SW 1271 (cell line): ENCODE measurements at regions not wholly inside any gene's neighbourhood (a gene's known extent, or its start where the extent isn't known, plus 50 kb on each side); places are given as distances from the start of the nearest gene placed in this dataset.

ENCODE experiments used
- DNase-seq, 2 experiments: peaks; one replicate each; lab custom pipeline; 2025; lab: John Stamatoyannopoulos, UW

DNA sequence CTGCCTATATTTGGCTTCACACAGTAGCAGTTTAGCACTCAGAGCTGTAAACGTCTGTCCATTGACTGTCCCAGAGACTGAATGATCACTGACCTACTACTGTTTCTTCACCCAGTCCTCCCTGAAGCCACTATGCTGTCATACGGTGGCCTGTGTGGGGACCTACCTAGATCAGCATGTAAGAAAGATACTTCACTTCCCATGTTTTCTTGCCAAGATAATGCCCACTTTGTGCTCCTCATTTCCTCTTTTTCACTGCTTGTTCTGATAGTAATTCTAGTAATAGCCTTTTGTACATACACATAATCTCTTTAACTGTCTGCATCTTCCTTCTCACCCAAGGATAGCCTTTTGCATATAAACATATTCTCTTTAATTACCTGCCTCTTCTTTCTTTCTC is 109.9 kb upstream of the TIAM2 start:
- no peak for DNase-seq

DNA sequence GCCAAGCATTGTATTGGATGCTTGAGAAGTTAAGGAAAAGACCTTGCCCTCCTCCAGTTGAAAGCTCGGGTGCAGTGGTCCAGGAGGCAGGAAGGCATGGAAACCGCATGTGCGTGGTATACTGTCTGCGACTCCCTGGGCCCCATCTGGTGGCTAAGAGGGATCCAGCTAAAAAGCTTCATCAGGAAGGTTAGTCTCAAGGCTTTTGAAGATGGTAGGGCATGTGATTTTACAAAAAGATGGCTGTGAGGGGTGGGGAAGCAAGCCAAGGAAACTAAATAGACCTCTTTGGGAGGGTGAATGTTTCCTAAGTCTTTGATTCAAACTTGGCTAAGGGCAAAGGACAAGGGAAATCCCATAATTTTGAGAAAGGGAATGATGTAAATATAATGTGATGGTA is 109.1 kb upstream of the TIAM2 start:
- no peak for DNase-seq

DNA sequence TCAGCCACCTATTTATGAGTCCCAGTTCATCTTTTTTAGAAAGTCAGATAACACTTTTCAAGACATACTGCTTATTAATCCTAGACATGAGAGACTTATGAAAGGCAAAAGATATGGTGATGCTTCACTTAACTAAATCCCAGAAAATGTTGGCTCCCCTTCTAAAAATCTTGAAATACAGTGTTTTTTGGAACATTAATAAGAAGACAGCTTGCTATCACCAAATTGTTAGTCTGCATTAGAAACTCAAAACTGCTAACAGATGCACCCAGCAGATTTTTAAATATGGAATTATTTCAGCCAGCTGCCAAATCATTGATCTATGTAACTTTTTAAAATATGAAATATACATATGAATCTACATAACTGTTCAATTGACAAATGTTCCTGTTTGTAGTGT is 108.6 kb upstream of the TIAM2 start:
- no peak for DNase-seq

DNA sequence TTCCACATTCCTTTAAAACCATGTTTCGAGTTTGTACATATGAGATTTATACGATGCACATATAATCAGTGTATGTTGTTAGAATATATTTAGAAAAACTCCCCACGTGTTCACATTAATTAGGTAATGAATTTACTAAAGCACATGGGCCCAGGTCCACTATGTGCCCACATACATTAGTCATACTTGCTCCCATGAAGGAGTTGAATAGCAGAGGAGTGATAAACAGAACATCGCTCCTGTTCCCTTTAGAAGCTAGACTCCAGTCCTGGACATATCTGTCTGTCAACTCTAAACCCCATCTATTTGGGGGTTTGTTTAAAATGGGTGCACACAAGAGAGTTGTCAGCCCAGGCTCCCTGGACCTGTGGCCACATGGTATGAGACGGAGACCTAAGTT is 108.1 kb upstream of the TIAM2 start:
- no peak for DNase-seq

DNA sequence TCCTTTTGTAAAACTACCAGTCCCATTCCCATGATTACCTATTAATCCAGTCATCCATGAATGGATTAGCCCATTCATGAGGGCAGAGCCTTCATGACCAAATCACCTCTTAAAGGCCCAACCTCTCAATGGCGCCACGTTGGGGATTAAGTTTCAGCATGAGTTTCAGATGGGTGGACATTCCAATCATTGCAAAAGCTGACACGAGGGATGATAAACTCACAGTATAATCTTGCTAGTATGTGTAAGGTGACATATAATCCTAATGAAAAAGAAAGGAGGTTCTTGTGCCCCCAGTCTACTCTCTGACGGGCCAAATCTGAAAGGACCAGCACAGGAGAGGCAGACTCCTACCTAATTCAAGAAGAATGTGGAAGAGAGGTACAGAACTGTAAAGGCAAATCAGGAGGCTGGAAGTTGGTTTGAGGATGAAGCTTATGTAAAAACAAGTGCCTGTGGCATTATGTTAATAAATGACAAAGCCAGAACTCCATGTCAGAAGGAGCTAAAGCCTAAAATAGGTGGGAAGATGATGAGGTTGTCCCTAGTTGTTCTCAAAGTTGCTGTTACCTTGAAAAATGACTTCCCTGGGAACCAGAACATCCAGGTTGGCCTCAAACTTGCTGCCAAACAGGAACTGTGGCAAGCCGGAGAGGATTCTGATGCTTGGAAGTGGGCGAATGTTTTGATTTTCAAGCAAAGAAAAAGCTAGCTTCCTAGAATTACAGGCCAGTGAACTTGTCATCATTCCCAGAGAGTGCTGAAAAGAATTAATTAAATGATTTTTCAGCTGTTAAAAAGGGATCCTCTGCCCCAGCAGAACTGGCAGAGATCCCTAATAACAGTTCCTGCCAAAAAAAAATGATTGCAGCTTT is 106.5 kb upstream of the TIAM2 start:
- DNase-seq, result no peak

DNA sequence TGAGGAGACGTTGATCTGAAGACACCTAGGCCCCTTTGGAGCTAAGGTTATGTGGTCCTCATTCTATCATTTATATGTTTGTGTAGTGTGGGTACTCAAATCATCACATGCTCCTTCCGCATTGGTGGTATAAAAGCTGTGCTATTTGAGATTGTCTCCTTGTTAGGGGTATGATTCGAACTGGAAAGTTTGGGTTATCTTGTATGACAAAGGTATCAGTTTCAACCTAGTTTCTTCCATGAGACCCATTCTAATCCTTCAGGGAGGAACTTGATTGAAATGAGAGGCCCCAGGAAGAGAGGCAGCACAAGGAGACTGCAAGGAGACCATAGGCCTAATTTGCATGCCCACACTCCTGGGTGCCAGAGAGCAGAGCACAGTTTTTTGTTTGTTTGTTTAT is 104.2 kb upstream of the TIAM2 start:
- DNase-seq, result no peak

DNA sequence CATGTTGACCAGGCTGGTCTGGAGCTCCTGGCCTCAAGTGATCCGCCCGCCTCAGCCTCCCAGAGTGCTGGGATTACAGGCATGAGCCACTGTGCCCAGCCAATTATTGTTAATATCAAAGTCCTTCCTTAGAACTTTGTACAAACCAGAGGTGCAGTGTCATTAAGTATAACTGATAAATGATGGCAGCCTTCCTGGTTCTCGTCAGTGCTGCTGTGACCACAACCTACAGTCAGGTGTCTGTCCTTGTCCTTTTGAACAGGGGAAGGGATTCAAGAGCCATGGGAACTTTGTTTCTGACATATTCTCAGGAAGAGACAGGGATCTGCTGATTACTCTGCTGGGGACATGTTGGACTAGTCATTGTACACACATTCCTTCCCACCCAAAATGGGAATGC is 103.2 kb upstream of the TIAM2 start:
- DNase-seq, result no peak

DNA sequence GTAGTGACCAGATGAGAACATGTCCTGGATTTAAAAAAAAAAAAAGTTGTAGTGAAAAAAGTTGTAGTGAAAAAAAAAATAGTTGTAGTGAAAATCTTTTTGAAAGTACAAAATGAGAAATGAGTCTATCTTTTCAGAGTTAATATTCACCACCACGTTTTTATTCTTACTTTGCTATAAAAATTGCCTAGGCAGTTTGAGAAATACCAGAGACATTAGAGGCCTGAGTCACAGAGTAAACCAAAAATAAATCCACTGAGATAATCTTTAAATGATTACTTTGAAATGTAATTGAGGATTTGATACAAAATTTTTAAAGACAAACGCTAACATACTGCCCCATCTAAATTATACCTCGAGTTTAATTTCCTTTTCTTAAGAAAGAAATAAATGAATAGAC is 101.2 kb upstream of the TIAM2 start:
- DNase-seq, result no peak

DNA sequence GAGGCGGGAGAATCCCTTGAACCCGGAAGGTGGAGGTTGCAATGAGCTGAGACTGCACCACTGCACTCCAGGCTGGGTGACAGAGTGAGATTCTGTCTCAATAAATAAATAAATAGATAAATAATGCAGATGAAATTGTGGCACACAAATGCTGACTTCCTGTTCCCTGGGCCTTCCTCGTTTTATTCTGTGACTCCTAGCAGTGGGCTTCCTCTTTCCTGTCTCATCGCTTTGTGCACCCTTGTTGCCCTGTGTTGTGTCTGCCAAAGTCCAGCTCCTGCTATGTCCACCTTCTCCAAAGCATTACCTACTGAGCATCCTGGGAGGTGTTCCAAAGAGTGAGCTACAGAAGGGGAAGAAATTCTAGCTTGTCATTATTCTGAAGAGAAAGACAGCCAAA is 100.2 kb upstream of the TIAM2 start:
- DNase-seq, result no peak

DNA sequence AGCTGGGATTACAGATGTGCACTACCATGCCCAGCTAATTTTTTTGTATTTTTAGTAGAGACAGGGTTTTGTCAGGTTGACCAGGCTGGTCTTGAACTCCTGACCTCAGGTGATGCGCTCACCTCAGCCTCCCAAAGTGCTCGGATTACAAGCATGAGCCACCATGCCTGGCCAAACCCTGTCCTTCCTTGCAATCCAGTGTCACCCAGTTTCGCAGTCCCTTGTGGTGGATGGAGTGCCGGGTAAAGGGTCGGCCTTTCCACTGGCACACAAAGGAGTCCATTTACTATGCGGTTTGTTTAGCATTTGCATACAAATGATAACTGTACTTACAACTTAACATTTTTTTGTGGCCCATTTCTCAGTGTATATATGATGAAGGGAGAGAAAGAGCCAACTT is 99.3 kb upstream of the TIAM2 start:
- no peak for DNase-seq

DNA sequence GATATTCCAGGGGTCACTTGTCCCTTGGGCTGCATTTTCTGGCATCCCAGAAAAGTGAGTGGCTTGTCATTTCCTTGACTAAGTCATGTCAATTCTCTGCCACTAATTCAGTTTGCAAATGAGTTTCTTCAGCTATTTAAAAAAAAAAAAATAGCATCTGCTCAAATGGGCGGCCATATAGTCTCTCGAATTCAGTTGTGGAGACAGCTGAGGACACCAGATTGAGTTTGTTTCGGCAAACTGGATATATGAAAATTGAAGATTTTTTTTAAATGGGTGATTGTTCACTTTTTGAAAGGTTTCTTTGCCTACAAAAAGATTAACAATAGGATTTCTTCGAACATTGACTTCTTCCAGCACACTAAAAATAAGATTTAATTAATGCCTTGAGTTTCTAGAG is 96.3 kb upstream of the TIAM2 start:
- no peak for DNase-seq

DNA sequence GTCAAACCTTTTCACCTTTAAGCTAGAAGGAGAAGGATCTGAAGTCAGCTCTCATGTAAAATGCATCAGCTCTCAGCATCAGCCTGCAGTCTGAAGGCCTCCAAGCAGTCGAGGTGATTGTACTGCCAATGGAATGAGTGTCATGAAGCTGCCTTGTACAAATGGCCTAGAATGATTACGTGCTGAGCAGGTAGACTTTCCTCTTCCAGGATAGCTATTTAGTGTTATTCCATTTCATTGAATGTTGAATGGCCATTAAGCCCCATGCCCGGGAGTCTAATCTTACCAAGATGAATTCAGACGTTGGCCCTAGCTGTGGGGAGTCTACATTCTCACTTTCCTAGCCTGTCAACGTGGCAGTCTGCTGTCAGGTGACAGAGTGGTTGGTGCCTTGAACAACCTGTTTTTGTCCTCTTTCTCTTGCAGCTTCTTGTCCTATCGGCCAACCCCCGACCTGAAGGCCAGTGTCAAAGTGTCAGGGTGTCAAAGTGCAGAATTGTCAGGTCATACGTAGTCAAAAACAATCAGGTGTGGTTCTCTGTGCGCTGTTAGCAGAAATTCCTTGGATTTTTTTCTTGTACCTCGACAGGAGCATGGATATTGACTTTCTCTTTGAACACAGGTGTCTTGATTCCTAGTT is 95.2 kb upstream of the TIAM2 start:
- no peak for DNase-seq

DNA sequence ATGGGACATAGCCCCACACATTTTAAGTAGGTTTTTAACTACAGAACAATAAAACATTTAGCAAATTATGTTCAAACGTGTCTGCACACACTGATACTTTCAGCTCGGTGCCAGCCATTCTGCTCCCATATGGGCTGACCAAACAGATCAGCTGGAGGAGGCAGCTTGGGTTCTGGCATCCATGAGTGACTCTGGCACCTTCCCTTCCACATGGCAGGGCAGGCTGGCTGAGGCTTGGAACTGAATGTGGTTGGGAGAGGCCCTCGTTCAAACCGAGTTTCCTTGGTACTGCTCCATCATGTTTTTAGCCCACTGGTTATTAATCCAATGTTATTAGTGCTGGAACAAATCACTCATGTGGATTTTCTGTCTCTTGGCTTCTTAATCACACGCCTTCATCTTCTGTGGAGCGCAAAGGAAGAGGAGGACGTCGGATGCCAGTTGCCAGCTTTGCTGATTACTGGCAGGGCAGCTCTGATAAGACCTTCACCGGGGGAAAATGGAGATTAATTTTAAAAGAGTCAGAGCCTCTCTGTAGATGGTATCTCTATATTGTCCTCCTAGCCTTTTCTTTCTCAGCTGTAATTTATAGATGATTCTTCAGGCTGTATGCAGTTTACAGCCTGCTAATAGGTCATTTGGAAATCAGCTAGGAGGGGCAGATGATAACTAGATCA is 93.1 kb upstream of the TIAM2 start:
- DNase-seq, result no peak

DNA sequence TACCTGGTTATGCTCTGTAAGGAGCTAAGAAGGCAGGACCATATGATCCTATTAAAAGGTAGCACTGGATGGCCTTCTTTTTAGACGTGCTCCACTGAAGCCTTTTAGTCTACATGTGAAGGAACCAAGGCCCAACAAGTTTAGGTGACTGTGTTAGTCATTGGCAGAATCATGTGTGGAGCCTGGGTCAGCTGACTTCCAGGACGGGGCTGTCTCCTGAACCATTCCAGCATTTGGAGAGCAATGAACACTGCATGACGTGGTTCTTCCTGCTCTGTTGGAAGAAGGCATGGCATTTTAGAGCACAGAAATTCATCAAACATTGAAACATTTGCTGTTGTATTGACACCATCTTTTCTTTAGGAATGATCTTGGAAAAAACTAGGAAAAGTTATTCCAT is 87.8 kb upstream of the TIAM2 start:
- no peak for DNase-seq

DNA sequence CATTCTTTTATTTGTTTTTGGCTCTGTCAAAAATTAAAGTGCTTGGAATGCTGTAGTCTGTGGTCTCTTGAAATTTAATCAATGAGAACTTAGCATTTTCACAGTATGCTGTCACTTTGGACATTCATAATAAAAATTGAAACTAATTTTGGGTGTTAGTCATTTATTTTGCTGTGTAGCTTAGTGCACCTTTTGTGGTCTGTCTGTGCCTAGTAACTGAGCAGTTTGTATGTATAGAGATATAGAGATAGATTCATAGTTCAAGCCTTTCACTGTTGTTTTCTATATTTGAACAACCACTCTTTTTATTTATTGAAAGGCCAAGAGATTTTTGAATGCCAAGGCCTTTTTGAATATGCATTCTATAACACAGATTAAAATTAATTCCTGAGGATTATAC is 86.4 kb upstream of the TIAM2 start:
- DNase-seq, result no peak

DNA sequence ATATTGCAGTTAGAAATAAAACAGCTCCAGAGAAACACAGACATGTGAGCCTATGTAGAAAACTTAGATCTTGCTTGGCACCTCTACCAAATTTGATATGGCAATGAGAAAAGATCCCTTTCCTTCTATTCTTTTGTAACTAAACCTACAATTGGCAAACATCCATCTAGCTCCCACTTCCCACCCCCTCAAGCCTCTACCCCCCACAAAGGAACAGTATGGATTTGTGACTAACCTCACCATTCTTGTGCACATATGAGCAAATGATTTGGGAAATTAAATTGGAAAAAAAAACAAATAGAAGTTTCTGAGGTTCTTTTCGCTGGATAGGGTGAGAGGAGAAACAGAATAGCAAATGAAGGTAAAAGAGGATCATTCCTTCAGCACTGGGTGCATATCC is 85.8 kb upstream of the TIAM2 start:
- no peak for DNase-seq

DNA sequence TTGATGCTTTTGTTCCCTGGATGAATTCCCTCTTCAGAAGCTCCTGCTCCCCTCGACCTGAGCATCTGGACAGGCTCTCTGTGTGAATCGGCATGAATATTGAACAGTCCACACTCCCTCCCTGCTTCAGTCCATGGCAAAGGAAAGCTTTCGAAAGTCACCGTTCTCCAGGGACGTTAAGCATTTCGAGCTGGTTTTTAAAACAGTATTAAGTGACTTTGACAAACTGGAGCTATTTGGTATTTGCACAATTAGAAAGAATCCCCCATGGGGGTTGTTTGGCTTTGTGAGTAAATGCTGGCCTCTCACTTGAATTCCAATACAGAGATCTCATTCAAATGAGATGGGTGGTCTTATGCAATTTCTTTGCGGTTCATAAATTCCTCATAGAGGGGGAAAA is 85.3 kb upstream of the TIAM2 start:
- no peak for DNase-seq

DNA sequence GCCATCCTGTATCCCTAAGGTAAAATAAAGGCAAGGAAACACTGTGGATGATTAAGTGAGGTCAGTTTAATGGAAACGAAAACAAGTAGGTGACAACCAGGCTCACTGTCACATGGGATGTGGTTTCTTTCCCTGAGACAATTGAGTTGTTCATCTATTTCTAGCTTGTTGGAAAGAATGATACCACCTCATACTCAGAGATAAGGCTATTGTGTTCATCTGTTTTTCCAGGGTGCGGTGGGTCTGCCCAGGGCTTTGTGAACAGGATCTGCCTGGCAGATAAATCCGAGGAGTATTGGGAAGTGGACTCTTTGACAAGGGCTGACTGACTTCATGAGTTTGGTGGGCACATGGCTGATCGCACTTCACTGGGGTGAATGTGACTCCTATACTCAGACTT is 80.8 kb upstream of the TIAM2 start:
- no peak for DNase-seq

DNA sequence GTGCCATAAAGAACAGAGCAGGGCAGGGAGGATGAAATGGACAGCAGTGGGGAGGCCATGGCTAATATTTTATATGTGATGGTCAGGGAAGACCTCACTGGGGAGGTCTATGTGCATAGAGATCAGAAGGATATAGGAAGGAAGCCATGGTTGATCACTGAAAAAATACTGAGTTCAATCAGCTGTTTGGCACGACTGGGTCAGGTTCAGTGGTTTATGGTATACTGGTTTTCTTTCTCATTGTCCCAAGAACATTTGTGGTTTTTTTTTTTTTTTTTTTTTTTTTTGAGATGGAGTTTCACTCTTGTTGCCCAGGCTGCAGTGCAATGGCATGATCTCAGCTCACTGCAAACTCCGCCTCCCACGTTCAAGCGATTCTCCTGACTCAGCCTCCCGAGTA is 78.3 kb upstream of the TIAM2 start:
- no peak for DNase-seq

DNA sequence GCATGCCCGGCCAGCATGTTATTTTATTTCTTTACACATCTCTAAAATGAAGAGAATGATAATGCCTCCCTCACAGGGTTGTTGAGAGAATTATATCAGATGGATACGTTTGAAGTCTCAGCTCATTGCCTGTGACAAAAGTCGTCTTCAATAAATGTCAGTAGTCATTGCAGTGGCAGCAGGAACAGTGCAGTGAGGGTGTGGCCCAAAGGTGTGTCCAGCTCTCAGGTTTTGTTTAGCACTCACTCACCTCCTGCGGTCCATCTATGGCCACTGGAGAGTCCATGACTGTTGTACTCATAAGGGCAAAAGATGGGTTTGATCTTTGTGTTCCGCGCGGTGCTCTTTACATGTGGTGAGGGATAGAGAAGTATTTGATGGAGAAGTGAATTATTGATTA is 77.2 kb upstream of the TIAM2 start:
- DNase-seq, result no peak

DNA sequence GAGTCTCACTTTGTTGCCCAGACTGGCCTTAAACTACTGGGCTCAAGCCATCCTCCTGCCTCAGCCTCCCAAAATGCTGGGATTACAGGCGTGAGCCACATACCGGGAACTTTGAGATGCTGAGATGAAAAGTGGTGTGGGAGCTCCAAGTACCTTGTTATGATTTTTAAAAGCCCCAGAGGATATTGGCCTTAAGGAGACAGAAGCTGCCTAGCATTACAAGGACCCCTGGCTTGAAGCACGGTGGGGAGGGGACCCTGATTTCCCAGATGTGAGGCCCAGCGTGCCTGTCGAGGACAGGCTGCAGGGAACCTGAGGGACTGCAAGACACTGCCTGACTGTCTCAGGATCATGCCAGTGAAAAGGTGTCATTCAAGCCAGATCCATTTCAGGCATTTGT is 75.3 kb upstream of the TIAM2 start:
- no peak for DNase-seq

DNA sequence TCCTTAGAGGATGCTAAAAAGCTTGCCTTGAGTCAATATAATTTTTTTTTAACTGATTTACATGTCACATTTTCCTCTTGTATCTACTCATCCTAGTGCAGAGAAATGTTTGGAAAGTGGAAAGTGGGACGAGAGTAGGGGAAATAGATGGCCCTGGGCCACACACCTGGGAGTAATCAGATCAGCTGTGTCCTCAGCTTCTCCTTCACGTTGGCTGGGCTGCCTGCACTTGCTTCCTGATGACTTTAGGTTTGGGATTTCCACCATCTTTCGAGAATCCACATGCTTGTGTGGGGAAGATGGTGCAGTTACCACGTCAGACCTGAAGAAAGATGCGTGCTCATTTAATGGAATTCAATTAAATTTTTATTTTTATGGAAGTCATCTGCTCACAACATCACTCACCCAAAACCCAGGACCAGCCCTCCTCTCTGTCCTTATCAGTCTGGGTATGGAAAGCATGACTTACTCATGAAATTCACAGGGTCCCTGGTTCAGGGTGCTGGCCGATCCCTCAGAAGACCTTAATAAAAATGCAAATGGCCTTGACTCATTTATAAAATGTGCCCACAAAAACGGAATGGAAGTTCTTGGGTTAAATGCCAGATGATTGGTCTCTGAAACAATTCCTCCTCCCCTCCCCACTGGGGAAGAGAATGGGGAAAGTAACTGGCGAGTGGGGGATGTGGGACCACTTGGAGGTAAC is 74.5 kb upstream of the TIAM2 start:
- no peak for DNase-seq

DNA sequence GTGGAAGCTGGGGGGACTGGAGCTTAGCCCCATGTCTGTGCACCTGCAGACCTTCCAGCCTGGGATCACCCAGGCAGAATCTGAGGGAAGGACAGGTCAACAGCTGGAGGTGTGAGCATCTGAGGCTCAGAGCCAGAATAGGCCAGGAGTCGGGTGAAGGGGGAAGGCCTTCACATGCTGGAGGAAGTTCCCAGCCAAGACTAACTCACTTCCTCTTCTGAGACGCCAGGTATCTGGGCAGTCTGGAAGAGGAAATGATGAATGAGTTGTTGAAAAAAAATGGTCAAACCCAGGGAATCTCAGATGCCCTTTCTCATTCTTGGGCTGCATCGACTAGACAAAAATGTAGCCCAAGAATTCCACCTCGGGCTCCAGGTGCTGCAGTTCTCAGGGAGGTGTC is 73.6 kb upstream of the TIAM2 start:
- DNase-seq, result no peak
